Loucy (cell line): ENCODE measurements at regions not wholly inside any gene's neighbourhood (a gene's known extent, or its start where the extent isn't known, plus 50 kb on each side); places are given as distances from the start of the nearest gene placed in this dataset.

Source experiments
- H2AFZ ChIP-seq: fragments of 200-600 bp; sonication (generic); 2 replicates; pipeline ENCODE4 v1.6.0; 2016; ENCODE audit warnings: antibody characterized with exemption, mild to moderate bottlenecking, low read length, moderate library complexity
- H3F3A ChIP-seq: fragments of 200-600 bp; 2 replicates; pipeline ENCODE4 v1.6.0; 2016; ENCODE audit warnings: antibody characterized with exemption, low read depth, mild to moderate bottlenecking
- H3K27me3 ChIP-seq: fragments of 200-600 bp; sonication (generic); 2 replicates; pipeline ENCODE4 v1.6.1; 2014; ENCODE audit warnings: low read length, mild to moderate bottlenecking; ENCODE audit not compliant: insufficient read depth, poor library complexity, severe bottlenecking
- H3K36me3 ChIP-seq: fragments of 200-600 bp; sonication (generic); 2 replicates; pipeline ENCODE4 v1.6.1; 2016; ENCODE audit warnings: low read length; ENCODE audit not compliant: insufficient read depth
- H3K4me1 ChIP-seq: fragments of 200-600 bp; sonication (generic); 2 replicates; pipeline ENCODE4 v1.5.1; 2014; ENCODE audit warnings: low read length, mild to moderate bottlenecking; ENCODE audit not compliant: insufficient read depth, poor library complexity, severe bottlenecking
- H3K4me2 ChIP-seq: fragments of 200-600 bp; sonication (generic); 2 replicates; pipeline ENCODE4 v1.6.0; 2014; ENCODE audit warnings: antibody characterized with exemption, low read length, low read depth, mild to moderate bottlenecking; ENCODE audit not compliant: poor library complexity, severe bottlenecking
- H3K4me3 ChIP-seq: fragments of 200-600 bp; sonication (generic); 2 replicates; pipeline ENCODE4 v1.5.1; 2014; ENCODE audit warnings: low read length, mild to moderate bottlenecking, mixed read lengths; ENCODE audit not compliant: poor library complexity, severe bottlenecking
- H3K79me2 ChIP-seq: fragments of 200-600 bp; sonication (generic); 2 replicates; pipeline ENCODE4 v1.6.1; 2014; ENCODE audit warnings: low read length; ENCODE audit not compliant: insufficient read depth
- H3K9ac ChIP-seq: fragments of 200-600 bp; sonication (generic); 2 replicates; pipeline ENCODE4 v1.6.0; 2014; ENCODE audit warnings: mild to moderate bottlenecking, low read depth, low read length, moderate library complexity; ENCODE audit not compliant: poor library complexity, severe bottlenecking
- H3K9me2 ChIP-seq: fragments of 200-600 bp; sonication (generic); replicated peaks from 2 replicates; pipeline ENCODE4 v1.6.1; 2016; ENCODE audit warnings: low read depth, low read length, mixed read lengths
- H3K9me3 ChIP-seq: fragments of 200-600 bp; sonication (generic); 2 replicates; pipeline ENCODE4 v1.6.1; 2014; ENCODE audit warnings: mild to moderate bottlenecking, antibody characterized with exemption, low read length, low read depth; ENCODE audit not compliant: insufficient read depth
- H4K20me1 ChIP-seq: fragments of 200-600 bp; sonication (generic); 2 replicates; pipeline ENCODE4 v1.6.0; 2014; ENCODE audit warnings: antibody characterized with exemption, low read length, mild to moderate bottlenecking; ENCODE audit not compliant: insufficient read depth, poor library complexity, severe bottlenecking
- EZH2phosphoT487 ChIP-seq: fragments of 200-600 bp; IDR thresholded peaks from 2 replicates; pipeline ENCODE4 v1.6.1; 2018; ENCODE audit warnings: antibody characterized with exemption, mild to moderate bottlenecking, moderate library complexity, borderline replicate concordance
- TF ChIP-seq, protein P1 (sequence below): fragments of 200-600 bp; sonication (generic); conservative IDR thresholded peaks from 2 replicates; pipeline ENCODE4 v1.5.1; 2014; ENCODE audit warnings: mild to moderate bottlenecking, antibody characterized with exemption, low read length

- H3F3A ChIP-seq, result no peaks in the 10 kb centered on the region
- no peaks in the 10 kb centered on the region for H3K79me2 ChIP-seq
- H3K9me2 ChIP-seq, result no peaks in the 10 kb centered on the region
- no peak overlapping the region for H3K4me2 ChIP-seq
- H3K4me3 ChIP-seq, result no peak overlapping the region
- no peaks in the 10 kb centered on the region for H3K36me3 ChIP-seq
- H3K27me3 ChIP-seq, result no peaks in the 10 kb centered on the region
- no peaks in the 10 kb centered on the region for H3K9me3 ChIP-seq
- H3K4me1 ChIP-seq, result no peaks in the 10 kb centered on the region
- no peak overlapping the region for H3K9ac ChIP-seq
- no peaks in the 10 kb centered on the region for H4K20me1 ChIP-seq
- TF ChIP-seq EZH2phosphoT487, result no peak
- TF ChIP-seq, protein P1, sequence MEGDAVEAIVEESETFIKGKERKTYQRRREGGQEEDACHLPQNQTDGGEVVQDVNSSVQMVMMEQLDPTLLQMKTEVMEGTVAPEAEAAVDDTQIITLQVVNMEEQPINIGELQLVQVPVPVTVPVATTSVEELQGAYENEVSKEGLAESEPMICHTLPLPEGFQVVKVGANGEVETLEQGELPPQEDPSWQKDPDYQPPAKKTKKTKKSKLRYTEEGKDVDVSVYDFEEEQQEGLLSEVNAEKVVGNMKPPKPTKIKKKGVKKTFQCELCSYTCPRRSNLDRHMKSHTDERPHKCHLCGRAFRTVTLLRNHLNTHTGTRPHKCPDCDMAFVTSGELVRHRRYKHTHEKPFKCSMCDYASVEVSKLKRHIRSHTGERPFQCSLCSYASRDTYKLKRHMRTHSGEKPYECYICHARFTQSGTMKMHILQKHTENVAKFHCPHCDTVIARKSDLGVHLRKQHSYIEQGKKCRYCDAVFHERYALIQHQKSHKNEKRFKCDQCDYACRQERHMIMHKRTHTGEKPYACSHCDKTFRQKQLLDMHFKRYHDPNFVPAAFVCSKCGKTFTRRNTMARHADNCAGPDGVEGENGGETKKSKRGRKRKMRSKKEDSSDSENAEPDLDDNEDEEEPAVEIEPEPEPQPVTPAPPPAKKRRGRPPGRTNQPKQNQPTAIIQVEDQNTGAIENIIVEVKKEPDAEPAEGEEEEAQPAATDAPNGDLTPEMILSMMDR, result no peak
- H2AFZ ChIP-seq, result no peak overlapping the region
Measured at GRCh38 chr17:5861854-5862253, 208.3 kb upstream of the WSCD1 start.

DNA sequence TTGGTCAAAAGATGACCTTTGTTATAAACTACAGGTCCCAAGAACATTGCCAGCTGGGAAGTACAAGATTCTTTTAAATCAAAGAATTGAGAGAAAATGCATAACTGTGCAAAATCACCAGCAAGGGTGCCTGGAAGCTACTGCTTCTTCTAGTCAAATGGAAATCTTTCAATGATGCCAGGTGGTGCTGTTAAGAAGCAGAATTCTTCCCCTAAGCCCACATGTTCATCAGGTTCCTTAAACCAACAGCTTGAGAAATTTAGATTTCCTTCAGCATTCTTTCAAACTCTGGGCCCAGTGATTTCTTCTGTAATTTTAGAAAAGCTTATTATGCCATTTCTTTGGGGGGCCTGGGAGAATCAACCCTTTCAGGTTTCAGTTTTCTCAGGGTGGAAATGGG, 207.8 kb upstream of the WSCD1 start:
- Histone ChIP-seq H2AFZ (no peak overlapping the region), H3K4me2 (no peak overlapping the region), H3K79me2 (no peaks in the 10 kb centered on the region), H4K20me1 (no peaks in the 10 kb centered on the region), H3K9me2 (no peaks in the 10 kb centered on the region), H3K4me1 (no peaks in the 10 kb centered on the region), H3F3A (no peaks in the 10 kb centered on the region), H3K27me3 (no peaks in the 10 kb centered on the region), H3K9me3 (no peaks in the 10 kb centered on the region), H3K9ac (no peak overlapping the region), H3K36me3 (no peaks in the 10 kb centered on the region), H3K4me3 (no peak overlapping the region)
- TF ChIP-seq, protein P1, result no peak
- TF ChIP-seq EZH2phosphoT487, result no peak

- Histone ChIP-seq H3K4me1 (no peaks in the 10 kb centered on the region), H3K4me3 (no peak overlapping the region), H3K27me3 (no peaks in the 10 kb centered on the region), H3K79me2 (no peaks in the 10 kb centered on the region), H3K36me3 (no peaks in the 10 kb centered on the region), H3K9ac (no peak overlapping the region), H3K9me2 (no peaks in the 10 kb centered on the region), H3K9me3 (no peaks in the 10 kb centered on the region), H4K20me1 (no peaks in the 10 kb centered on the region), H2AFZ (no peak overlapping the region), H3F3A (no peaks in the 10 kb centered on the region), H3K4me2 (no peak overlapping the region)
- TF ChIP-seq EZH2phosphoT487, result no peak
- TF ChIP-seq, protein P1, result no peak
Measured at GRCh38 chr17:5864741-5865657, 205.2 kb upstream of the WSCD1 start.
